ENCODE measurements at regions not wholly inside any gene's neighbourhood (a gene's known extent, or its start where the extent isn't known, plus 50 kb on each side); places are given as distances from the start of the nearest gene placed in this dataset.

DNA sequence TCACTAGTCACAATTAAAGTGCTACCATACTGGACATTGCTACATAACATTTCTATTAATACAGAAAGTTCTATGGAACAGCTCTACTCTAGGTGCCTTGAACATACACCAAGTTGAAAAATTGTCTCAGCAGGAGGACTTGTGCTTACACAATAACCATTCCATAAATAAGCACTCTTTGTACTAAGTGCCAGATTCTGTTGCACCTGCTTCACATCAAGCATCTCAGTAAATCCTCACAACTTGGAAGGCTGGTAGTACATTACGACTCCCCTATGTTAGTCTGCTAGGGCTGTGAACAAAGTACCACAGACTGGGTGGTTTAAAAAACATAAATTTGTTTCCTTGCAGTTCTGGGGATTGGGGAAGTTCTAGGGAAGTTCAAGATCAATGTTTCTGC is 296.9 kb upstream of the NCKAP5 start:
- Histone ChIP-seq H3K9me3 (ENCODE audit: control insufficient read depth, insufficient read depth, low read length) (no peaks in the 10 kb centered on the region), H2BK20ac (ENCODE audit: low read depth, low read length) (no peak overlapping the region), H2BK15ac (ENCODE audit: low read depth, low read length) (no peak overlapping the region), H3K9ac (ENCODE audit: low read depth, low read length) (no peak overlapping the region), H2AK9ac (replicated peaks; ENCODE audit: low read depth, low read length, poor library complexity) (no peak overlapping the region), H3K4me1 (ENCODE audit: control insufficient read depth, insufficient read depth, low read length) (no peaks in the 10 kb centered on the region), H2BK120ac (ENCODE audit: low read depth, low read length) (no peak overlapping the region), H4K91ac (ENCODE audit: insufficient read depth, low read depth, low read length) (no peak overlapping the region), H4K5ac (ENCODE audit: low read depth, low read length) (no peak overlapping the region), H3K23ac (ENCODE audit: low read depth, low read length) (no peak overlapping the region), H3K56ac (ENCODE audit: extremely low read depth, insufficient read depth, low read length) (no peak overlapping the region), H2AK5ac (ENCODE audit: low read depth, low read length) (no peak overlapping the region), H3K36me3 (ENCODE audit: control insufficient read depth, insufficient read depth, low read length) (no peaks in the 10 kb centered on the region), H3K9me1 (ENCODE audit: insufficient read depth, low read length) (0 out of 2 replicates have a peak, but pooled peaks cover 2% of the 10 kb centered on the region), H3K4me3 (ENCODE audit: insufficient read depth, low read depth, low read length) (no peak overlapping the region), H3K27ac (ENCODE audit: insufficient read depth, low read length) (no peak overlapping the region), H2AFZ (replicated peaks; ENCODE audit: low read length, poor library complexity) (no peak overlapping the region), H3K18ac (ENCODE audit: low read depth, low read length) (no peak overlapping the region), H3K79me1 (ENCODE audit: low read depth in 1 of 2, low read length in 2 of 2) (no peaks in the 10 kb centered on the region), H2BK5ac (ENCODE audit: low read depth, low read length, poor library complexity, severe bottlenecking) (no peak overlapping the region), H3K27me3 (ENCODE audit: control insufficient read depth, insufficient read depth, low read length) (peaks cover 9% of the 10 kb centered on the region), H3K14ac (replicated peaks; ENCODE audit: low read depth, low read length) (no peak overlapping the region), H3K4me2 (ENCODE audit: low read depth, low read length) (no peak overlapping the region), H3K4ac (ENCODE audit: low read depth, low read length) (no peak overlapping the region), H4K20me1 (ENCODE audit: insufficient read depth, low read length) (no peaks in the 10 kb centered on the region), H4K8ac (ENCODE audit: low read depth in 2 of 2, low read length in 2 of 2) (no peak overlapping the region)
- TF ChIP-seq MAZ (IDR thresholded peaks at IDR 0.05; ENCODE audit: borderline replicate concordance, low read depth, low read length) (no peak), SMC3 (IDR thresholded peaks at IDR 0.05; ENCODE audit: low read depth, low read length) (no peak), RFX5 (IDR thresholded peaks at IDR 0.05; ENCODE audit: low read depth, low read length) (no peak), NFE2L2 (IDR thresholded peaks at IDR 0.05; ENCODE audit: low read depth, low read length) (no peak), RCOR1 (IDR thresholded peaks at IDR 0.05; ENCODE audit: insufficient replicate concordance, low read length) (no peak), CEBPB (IDR thresholded peaks at IDR 0.05; ENCODE audit: low read depth, low read length) (no peak), POLR2A (IDR thresholded peaks at IDR 0.05; ENCODE audit: low read depth, low read length) (no peak), RAD21 (IDR thresholded peaks at IDR 0.05; ENCODE audit: low read length) (no peak), MXI1 (IDR thresholded peaks at IDR 0.05; ENCODE audit: borderline replicate concordance, low read depth, low read length) (no peak), MAFK (IDR thresholded peaks at IDR 0.05; ENCODE audit: low read depth, low read length) (no peak), FOS (IDR thresholded peaks at IDR 0.05; ENCODE audit: low read depth, low read length) (no peak), CHD1 (IDR thresholded peaks at IDR 0.05; ENCODE audit: low read depth, low read length) (no peak), BHLHE40 (IDR thresholded peaks at IDR 0.05; ENCODE audit: low read depth, low read length) (no peak)
- TF ChIP-seq, protein P1, sequence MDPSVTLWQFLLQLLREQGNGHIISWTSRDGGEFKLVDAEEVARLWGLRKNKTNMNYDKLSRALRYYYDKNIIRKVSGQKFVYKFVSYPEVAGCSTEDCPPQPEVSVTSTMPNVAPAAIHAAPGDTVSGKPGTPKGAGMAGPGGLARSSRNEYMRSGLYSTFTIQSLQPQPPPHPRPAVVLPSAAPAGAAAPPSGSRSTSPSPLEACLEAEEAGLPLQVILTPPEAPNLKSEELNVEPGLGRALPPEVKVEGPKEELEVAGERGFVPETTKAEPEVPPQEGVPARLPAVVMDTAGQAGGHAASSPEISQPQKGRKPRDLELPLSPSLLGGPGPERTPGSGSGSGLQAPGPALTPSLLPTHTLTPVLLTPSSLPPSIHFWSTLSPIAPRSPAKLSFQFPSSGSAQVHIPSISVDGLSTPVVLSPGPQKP (IDR thresholded peaks at IDR 0.05; ENCODE audit: borderline replicate concordance, low read depth, low read length), result no peak
- TF ChIP-seq, protein P2, sequence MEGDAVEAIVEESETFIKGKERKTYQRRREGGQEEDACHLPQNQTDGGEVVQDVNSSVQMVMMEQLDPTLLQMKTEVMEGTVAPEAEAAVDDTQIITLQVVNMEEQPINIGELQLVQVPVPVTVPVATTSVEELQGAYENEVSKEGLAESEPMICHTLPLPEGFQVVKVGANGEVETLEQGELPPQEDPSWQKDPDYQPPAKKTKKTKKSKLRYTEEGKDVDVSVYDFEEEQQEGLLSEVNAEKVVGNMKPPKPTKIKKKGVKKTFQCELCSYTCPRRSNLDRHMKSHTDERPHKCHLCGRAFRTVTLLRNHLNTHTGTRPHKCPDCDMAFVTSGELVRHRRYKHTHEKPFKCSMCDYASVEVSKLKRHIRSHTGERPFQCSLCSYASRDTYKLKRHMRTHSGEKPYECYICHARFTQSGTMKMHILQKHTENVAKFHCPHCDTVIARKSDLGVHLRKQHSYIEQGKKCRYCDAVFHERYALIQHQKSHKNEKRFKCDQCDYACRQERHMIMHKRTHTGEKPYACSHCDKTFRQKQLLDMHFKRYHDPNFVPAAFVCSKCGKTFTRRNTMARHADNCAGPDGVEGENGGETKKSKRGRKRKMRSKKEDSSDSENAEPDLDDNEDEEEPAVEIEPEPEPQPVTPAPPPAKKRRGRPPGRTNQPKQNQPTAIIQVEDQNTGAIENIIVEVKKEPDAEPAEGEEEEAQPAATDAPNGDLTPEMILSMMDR (conservative IDR thresholded peaks at IDR 0.05; ENCODE audit: low read depth, low read length), result no peak
- TF ChIP-seq, protein P3, sequence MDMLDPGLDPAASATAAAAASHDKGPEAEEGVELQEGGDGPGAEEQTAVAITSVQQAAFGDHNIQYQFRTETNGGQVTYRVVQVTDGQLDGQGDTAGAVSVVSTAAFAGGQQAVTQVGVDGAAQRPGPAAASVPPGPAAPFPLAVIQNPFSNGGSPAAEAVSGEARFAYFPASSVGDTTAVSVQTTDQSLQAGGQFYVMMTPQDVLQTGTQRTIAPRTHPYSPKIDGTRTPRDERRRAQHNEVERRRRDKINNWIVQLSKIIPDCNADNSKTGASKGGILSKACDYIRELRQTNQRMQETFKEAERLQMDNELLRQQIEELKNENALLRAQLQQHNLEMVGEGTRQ (IDR thresholded peaks at IDR 0.05; ENCODE audit: low read depth, low read length), result no peak
- no peak for ATAC-seq (ENCODE audit: low read depth)
- DNase-seq, result no peak
- no CpG with 5 or more reads among the region's 1 CpG for WGBS, 2 experiments (ENCODE audit: extremely low coverage in 2 of 2, insufficient read length in 1 of 2)
- intact Hi-C loops (cut with micrococcal nuclease) (no loop called here), in situ Hi-C loops (cut with MboI; ENCODE audit: low sequenced_read_pairs) (no loop called here), dilution Hi-C loops (cut with HindIII; ENCODE audit: low sequenced_read_pairs, unreplicated experiment) (no loop called here)
- ChIA-PET CTCF (no interaction called here), POLR2A (ENCODE audit: unreplicated experiment) (no interaction called here)
- BruUV-seq (replicated peaks), result no TSS peak
